GM12878 (cell line): ENCODE measurements at regions not wholly inside any gene's neighbourhood (a gene's known extent, or its start where the extent isn't known, plus 50 kb on each side); places are given as distances from the start of the nearest gene placed in this dataset.

Experiments
- ATAC-seq: fragments of 200-7000 bp; cut with Tn5 transposase; 3 replicates; pipeline ENCODE4 v1.9.1; 2020; ENCODE audit warnings: mild to moderate bottlenecking, moderate library complexity
- BruUV-seq: library from RNA; stranded (reverse); fragments of 400-500 nt; replicated peaks from 2 replicates; lab custom pipeline; 2021; lab: Mats Ljungman, UMichigan
- CTCF ChIA-PET: fragments of 300-600 bp; sonication (Branson Sonifier 250); formaldehyde crosslinking; extraction: SDS; loops from one replicate; lab custom pipeline; 2021; ENCODE audit warnings: inconsistent platforms; lab: Yijun Ruan, JAX
- POLR2A ChIA-PET: fragments of 350-600 bp; formaldehyde crosslinking; extraction: SDS; loops from one replicate; lab custom pipeline; 2021; ENCODE audit warnings: inconsistent platforms; lab: Charles Lee
- RAD21 ChIA-PET: fragments of 300-600 bp; sonication (Branson Sonifier 250); formaldehyde crosslinking; loops from one replicate; lab custom pipeline; 2023; ENCODE audit warnings: antibody characterized with exemption; ENCODE audit not compliant: unreplicated experiment; lab: Charles Lee
- SMC1A ChIA-PET: fragments of 300-600 bp; sonication (Branson Sonifier 250); formaldehyde crosslinking; loops from one replicate; lab custom pipeline; 2023; ENCODE audit not compliant: unreplicated experiment, uncharacterized antibody; lab: Charles Lee
- DNase-seq: peaks from one replicate; pipeline ENCODE4 v3.0.0-alpha.2; 2011; ENCODE audit warnings: low read depth, low spot score
- FAIRE-seq: peaks from 3 replicates; lab custom pipeline; 2011; peaks lifted over from hg19 to GRCh38; lab: Jason Lieb, UNC
- H2AFZ ChIP-seq: 2 replicates; pipeline ENCODE4 v1.6.0; 2011; ENCODE audit warnings: low read depth, low read length, control low read depth; ENCODE audit not compliant: control insufficient read depth
- H3K27ac ChIP-seq: 2 replicates; pipeline ENCODE4 v1.5.1; 2011; ENCODE audit warnings: control low read depth; ENCODE audit not compliant: control insufficient read depth, insufficient read depth
- H3K27me3 ChIP-seq, 2 experiments: replicated peaks in 1 of 2; 2 replicates each; pipeline versions ENCODE4 v1.6.0 to v1.6.1; 2011; ENCODE audit warnings: low read length in 1 of 2; ENCODE audit not compliant: control insufficient read depth in 2 of 2, insufficient read depth in 2 of 2
- H3K36me3 ChIP-seq, 2 experiments: 2 replicates each; pipeline ENCODE4 v1.5.1; 2011; ENCODE audit warnings: low read length in 1 of 2; ENCODE audit not compliant: control insufficient read depth in 2 of 2, insufficient read depth in 2 of 2
- H3K4me1 ChIP-seq: 2 replicates; pipeline ENCODE4 v1.6.1; 2011; ENCODE audit warnings: mild to moderate bottlenecking, low read length, moderate library complexity, mixed read lengths; ENCODE audit not compliant: control insufficient read depth, insufficient read depth
- H3K4me2 ChIP-seq: 2 replicates; pipeline ENCODE4 v1.6.0; 2011; ENCODE audit warnings: control low read depth; ENCODE audit not compliant: control insufficient read depth, insufficient read depth
- H3K4me3 ChIP-seq: fragments of 200-600 bp; sonication (generic); 2 replicates; pipeline ENCODE4 v1.5.1; 2016
- H3K79me2 ChIP-seq: 2 replicates; pipeline ENCODE4 v1.6.0; 2011; ENCODE audit warnings: low read length; ENCODE audit not compliant: control insufficient read depth, insufficient read depth
- H3K9ac ChIP-seq: 2 replicates; pipeline ENCODE4 v1.8.0; 2011; ENCODE audit warnings: low read length, control low read depth, mixed read lengths; ENCODE audit not compliant: control insufficient read depth, insufficient read depth
- H3K9me3 ChIP-seq: replicated peaks from 3 replicates; pipeline ENCODE4 v1.5.1; 2011; ENCODE audit warnings: mild to moderate bottlenecking, low read length; ENCODE audit not compliant: control insufficient read depth, insufficient read depth
- H4K20me1 ChIP-seq: 2 replicates; pipeline ENCODE4 v1.6.0; 2011; ENCODE audit not compliant: control insufficient read depth, insufficient read depth
- ATF7 ChIP-seq: fragments of 450-650 bp; IDR thresholded peaks from 2 replicates; pipeline ENCODE4 v1.6.1; 2016; ENCODE audit warnings: low read depth, mild to moderate bottlenecking
- BCL3 ChIP-seq: IDR thresholded peaks from 2 replicates; pipeline ENCODE4 v1.6.1; 2011; ENCODE audit warnings: borderline replicate concordance, low read depth, mild to moderate bottlenecking, moderate library complexity, low read length; ENCODE audit not compliant: insufficient read depth, poor library complexity, severe bottlenecking
- CREB1 ChIP-seq: IDR thresholded peaks from 2 replicates; pipeline ENCODE4 v1.6.1; 2012; ENCODE audit warnings: low read depth, mild to moderate bottlenecking, inconsistent platforms
- CTCF ChIP-seq, 3 experiments: IDR thresholded peaks in 2 of 3; conservative IDR thresholded peaks in 1 of 3; 2 replicates each; pipeline ENCODE4 v1.5.1; 2011; ENCODE audit warnings: low read depth in 3 of 3, low read length in 3 of 3, mild to moderate bottlenecking in 3 of 3, control low read depth in 2 of 3, moderate library complexity in 2 of 3, inconsistent platforms in 1 of 3, mixed read lengths in 1 of 3; ENCODE audit not compliant: control insufficient read depth in 2 of 3, insufficient read depth in 1 of 3; ENCODE audit errors: extremely low read depth in 1 of 3
- DPF2 ChIP-seq: fragments of 450-650 bp; IDR thresholded peaks from 2 replicates; pipeline ENCODE4 v1.6.1; 2017; ENCODE audit warnings: mild to moderate bottlenecking
- MEF2B ChIP-seq: fragments of 450-650 bp; IDR thresholded peaks from 2 replicates; pipeline ENCODE4 v1.6.1; 2018; ENCODE audit warnings: mild to moderate bottlenecking, moderate library complexity; ENCODE audit not compliant: partially characterized antibody, poor library complexity, severe bottlenecking
- PRDM15 ChIP-seq: fragments of 450-650 bp; formaldehyde crosslinking; IDR thresholded peaks from 2 replicates; pipeline ENCODE4 v1.4.0; 2020; ENCODE audit warnings: mild to moderate bottlenecking, moderate library complexity
- STAT1 ChIP-seq: fragments of 450-650 bp; conservative IDR thresholded peaks from 2 replicates; pipeline ENCODE4 v1.6.1; 2014; ENCODE audit warnings: antibody characterized with exemption, mild to moderate bottlenecking
- STAT3 ChIP-seq: IDR thresholded peaks from 2 replicates; pipeline ENCODE4 v1.6.1; 2011; ENCODE audit warnings: low read depth, low read length, improper control_type of control experiment
- TCF7 ChIP-seq: IDR thresholded peaks from 2 replicates; pipeline ENCODE4 v1.6.1; 2014; ENCODE audit warnings: antibody characterized with exemption, borderline replicate concordance
- ZNF207 ChIP-seq: fragments of 450-650 bp; IDR thresholded peaks from 2 replicates; pipeline ENCODE4 v1.6.1; 2014; ENCODE audit warnings: antibody characterized with exemption, mild to moderate bottlenecking, borderline replicate concordance
- ZNF687 ChIP-seq: fragments of 450-650 bp; IDR thresholded peaks from 2 replicates; pipeline ENCODE4 v1.6.1; 2017; ENCODE audit warnings: mild to moderate bottlenecking, moderate library complexity
- ZSCAN29 ChIP-seq: fragments of 450-650 bp; IDR thresholded peaks from 2 replicates; pipeline ENCODE4 v1.6.1; 2017; ENCODE audit warnings: mild to moderate bottlenecking, moderate library complexity
- WGBS: methylation state at CpG from one replicate; pipeline ENCODE4 v1.1.6; 2016; ENCODE audit warnings: low lambda C conversion rate; ENCODE audit not compliant: insufficient replicate concordance, insufficient coverage; ENCODE audit errors: missing lambda C conversion rate; 5-methylcytosine and 5-hydroxymethylcytosine counted together
- in situ Hi-C: fragments of 300-500 bp; cut with MboI; formaldehyde crosslinking; loops from 9 replicates; pipeline ENCODE4 v1.14.3; 2018; ENCODE audit warnings: mixed read lengths
- intact Hi-C: fragments of 100-400 bp; cut with micrococcal nuclease; formaldehyde crosslinking; loops from one replicate; pipeline ENCODE4 v1.14.2; 2022; ENCODE audit not compliant: unreplicated experiment

DNA sequence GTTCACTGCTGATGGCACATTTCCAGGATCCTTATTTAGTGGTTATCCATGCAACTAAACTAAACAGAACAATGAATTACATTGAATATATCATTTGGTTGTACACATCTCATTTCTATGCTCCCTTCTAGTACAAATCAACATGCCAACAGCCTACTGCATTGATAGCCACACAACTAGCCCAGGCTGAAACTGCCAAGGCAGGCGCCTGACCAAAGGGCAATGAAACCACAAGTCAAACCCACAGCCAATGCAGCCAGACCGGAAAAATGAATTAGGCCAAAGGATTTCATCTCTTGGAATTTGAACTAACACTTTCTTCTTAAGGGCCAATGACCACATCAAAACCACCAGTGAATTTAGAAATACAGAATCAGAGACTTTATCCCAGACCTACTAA, 196.4 kb downstream of the NOL4 start:
- Histone ChIP-seq H3K4me3 (no peak overlapping the region), H3K4me2 (no peak overlapping the region), H2AFZ (no peak overlapping the region), H3K9ac (no peak overlapping the region), H3K4me1 (no peaks in the 10 kb centered on the region), H3K27me3 (no peaks in the 10 kb centered on the region), H3K27ac (no peak overlapping the region), H3K79me2 (no peaks in the 10 kb centered on the region), H3K36me3 (no peaks in the 10 kb centered on the region), H4K20me1 (no peaks in the 10 kb centered on the region), H3K9me3 (no peaks in the 10 kb centered on the region; the same call in 2 of the 3 replicates)
- POLR2A ChIA-PET, result no interaction called here
- BruUV-seq, result no TSS peak
- peak; percentile 29; the same call in 1 of the 3 replicates for ATAC-seq
- in situ Hi-C loops (no loop called here), intact Hi-C loops (no loop called here)
- RAD21 ChIA-PET, result interaction anchor here (1.4 kb wide), 1 partner anchor 186 kb away, joined by 4 read pairs; no protein-coding TSS in a partner anchor
- DNase-seq, result no peak
- 23% methylated on average over 2 of the region's 2 CpGs for WGBS
- CTCF ChIA-PET, result no interaction called here
- FAIRE-seq, result no peak
- SMC1A ChIA-PET, result interaction anchor here (1.0 to 1.1 kb wide), 2 partner anchors 11 to 70 kb away, joined by 3 read pairs; no protein-coding TSS in a partner anchor
- TF ChIP-seq ZNF207 (no peak), ATF7 (no peak), TCF7 (no peak), ZSCAN29 (no peak), PRDM15 (CRISPR knock-in tag) (no peak), STAT1 (no peak), MEF2B (no peak), ZNF687 (no peak), BCL3 (no peak), CTCF (IDR thresholded peaks at IDR 0.05 in 2 of 3, conservative IDR thresholded peaks at IDR 0.05 in 1 of 3; ENCODE audit: control insufficient read depth in 2 of 3, extremely low read depth in 1 of 3, insufficient read depth in 1 of 3, low read depth in 3 of 3, low read length in 3 of 3) (no peak), DPF2 (no peak), STAT3 (no peak), CREB1 (no peak)
